HepG2 (cell line): ENCODE measurements at regions not wholly inside any gene's neighbourhood (a gene's known extent, or its start where the extent isn't known, plus 50 kb on each side); places are given as distances from the start of the nearest gene placed in this dataset.

Source experiments
- ATAC-seq: fragments of 200-7000 bp; cut with Tn5 transposase; 3 replicates; pipeline ENCODE4 v1.9.1; 2020; ENCODE audit warnings: mild to moderate bottlenecking, moderate library complexity
- BruUV-seq: library from RNA; stranded (reverse); fragments of 400-500 nt; replicated peaks from 2 replicates; lab custom pipeline; 2021; lab: Mats Ljungman, UMichigan
- CTCF ChIA-PET: fragments of 300-600 bp; formaldehyde crosslinking; extraction: SDS; loops from one replicate; lab custom pipeline; 2021; ENCODE audit warnings: low total read pairs, inconsistent platforms, low intra/inter-chr PET ratio; lab: Yijun Ruan, JAX
- POLR2A ChIA-PET: fragments of 350-600 bp; sonication (Branson Sonifier 250); formaldehyde crosslinking; loops from one replicate; lab custom pipeline; 2020; ENCODE audit warnings: antibody characterized with exemption, inconsistent platforms; lab: Yijun Ruan, JAX
- DNase-seq: peaks from one replicate; pipeline ENCODE4 v3.0.0-alpha.2; 2015; ENCODE audit warnings: low spot score
- FAIRE-seq: peaks from 3 replicates; lab custom pipeline; 2011; peaks lifted over from hg19 to GRCh38; lab: Jason Lieb, UNC
- H2AFZ ChIP-seq: one replicate; pipeline ENCODE4 v1.6.1; 2011; ENCODE audit warnings: low read length, inconsistent platforms
- H3K27ac ChIP-seq: fragments of 300-600 bp; 3 replicates; pipeline ENCODE4 v1.8.0; 2011; ENCODE audit warnings: mixed run types, mild to moderate bottlenecking, mixed read lengths, low read length, inconsistent platforms; ENCODE audit not compliant: insufficient read depth; ENCODE audit errors: extremely low read length
- H3K27me3 ChIP-seq, 2 experiments: fragments of 200-600 bp in 1 of 2; 2 replicates in 1 of 2; 3 replicates in 1 of 2; pipeline versions ENCODE4 v1.6.0 to v1.8.0; 2011; ENCODE audit warnings: low read length in 2 of 2, mild to moderate bottlenecking in 2 of 2, moderate library complexity in 2 of 2, inconsistent platforms in 1 of 2; ENCODE audit not compliant: insufficient read depth in 2 of 2, control insufficient read depth in 1 of 2
- H3K36me3 ChIP-seq, 2 experiments: fragments of 200-600 bp in 1 of 2; replicated peaks in 1 of 2; 2 replicates in 1 of 2; 3 replicates in 1 of 2; pipeline versions ENCODE4 v1.5.1 to v1.8.0; 2011; ENCODE audit warnings: low read length in 2 of 2, inconsistent platforms in 1 of 2; ENCODE audit not compliant: insufficient read depth in 2 of 2, control insufficient read depth in 1 of 2
- H3K4me1 ChIP-seq: 2 replicates; pipeline ENCODE4 v1.5.1; 2012; ENCODE audit warnings: low read length, inconsistent platforms; ENCODE audit not compliant: insufficient read depth
- H3K4me2 ChIP-seq: 2 replicates; pipeline ENCODE4 v1.6.0; 2011; ENCODE audit warnings: low read depth, low read length, inconsistent platforms
- H3K4me3 ChIP-seq, 3 experiments: fragments of 200-600 bp in 1 of 3; sonication (generic), shearing (Covaris generic) in 1 of 3; replicated peaks in 1 of 3; 2 replicates each; pipeline ENCODE4 v1.5.1; 2011 to 2016; ENCODE audit warnings: low read length in 3 of 3, inconsistent platforms in 2 of 3, low read depth in 2 of 3, mild to moderate bottlenecking in 2 of 3, control low read depth in 1 of 3, mixed read lengths in 1 of 3; ENCODE audit not compliant: insufficient read depth in 1 of 3
- H3K79me2 ChIP-seq: one replicate; pipeline ENCODE4 v1.6.1; 2011; ENCODE audit warnings: low read length, inconsistent platforms; ENCODE audit not compliant: insufficient read depth
- H3K9ac ChIP-seq: 2 replicates; pipeline ENCODE4 v1.6.0; 2011; ENCODE audit warnings: mild to moderate bottlenecking, low read depth, low read length, inconsistent platforms; ENCODE audit not compliant: insufficient read depth
- H3K9me3 ChIP-seq: 2 replicates; pipeline ENCODE4 v1.5.1; 2012; ENCODE audit warnings: mild to moderate bottlenecking, low read length
- H4K20me1 ChIP-seq: 2 replicates; pipeline ENCODE4 v1.6.0; 2011; ENCODE audit warnings: inconsistent platforms, mild to moderate bottlenecking, low read length, moderate library complexity; ENCODE audit not compliant: insufficient read depth
- BCL6 ChIP-seq: IDR thresholded peaks from 2 replicates; pipeline ENCODE4 v1.6.1; 2016; ENCODE audit warnings: missing genetic modification reagents, missing compliant biosample characterization
- CCAR2 ChIP-seq: fragments of 200-400 bp; formaldehyde crosslinking; optimal IDR thresholded peaks from 2 replicates; pipeline ENCODE3; 2018; ENCODE audit warnings: low read depth, mild to moderate bottlenecking, low read length, moderate library complexity
- ESRRA ChIP-seq: sonication (generic); formaldehyde crosslinking; IDR thresholded peaks from 2 replicates; pipeline ENCODE4 v1.5.1; 2020; ENCODE audit warnings: mild to moderate bottlenecking, low read depth, missing genetic modification reagents
- LCORL ChIP-seq, 2 experiments: fragments of 450-650 bp in 1 of 2; sonication (generic) in 1 of 2; formaldehyde crosslinking in 1 of 2; IDR thresholded peaks; 2 replicates each; pipeline versions ENCODE4 v1.5.0 to v1.6.1; 2017 to 2020; ENCODE audit warnings: antibody characterized with exemption in 1 of 2, missing genetic modification reagents in 1 of 2
- MIER3 ChIP-seq: IDR thresholded peaks from 2 replicates; pipeline ENCODE4 v1.6.1; 2016; ENCODE audit warnings: missing compliant biosample characterization, borderline replicate concordance
- NR2F6 ChIP-seq, 2 experiments: IDR thresholded peaks; 2 replicates each; pipeline ENCODE4 v1.6.1; 2016; ENCODE audit warnings: antibody characterized with exemption in 1 of 2, mild to moderate bottlenecking in 1 of 2
- SETDB1 ChIP-seq: sonication (generic); formaldehyde crosslinking; IDR thresholded peaks from 2 replicates; pipeline ENCODE4 v1.5.1; 2020; ENCODE audit warnings: missing genetic modification reagents, mild to moderate bottlenecking, borderline replicate concordance
- SP4 ChIP-seq: sonication (generic); formaldehyde crosslinking; IDR thresholded peaks from 2 replicates; pipeline ENCODE4 v1.8.1; 2023; ENCODE audit warnings: mild to moderate bottlenecking, missing genetic modification reagents
- TOE1 ChIP-seq: sonication (generic); formaldehyde crosslinking; IDR thresholded peaks from 2 replicates; pipeline ENCODE4 v1.4.0; 2020; ENCODE audit warnings: mild to moderate bottlenecking, missing genetic modification reagents
- ZNF296 ChIP-seq: sonication (generic); formaldehyde crosslinking; conservative IDR thresholded peaks from 2 replicates; pipeline ENCODE4 v1.5.0; 2020; ENCODE audit warnings: mild to moderate bottlenecking, missing genetic modification reagents
- ZNF503 ChIP-seq: sonication (generic); formaldehyde crosslinking; IDR thresholded peaks from 2 replicates; pipeline ENCODE4 v1.4.0; 2020; ENCODE audit warnings: missing genetic modification reagents
- ZNF574 ChIP-seq: sonication (generic); formaldehyde crosslinking; IDR thresholded peaks from 2 replicates; pipeline ENCODE4 v1.4.0; 2020; ENCODE audit warnings: missing genetic modification reagents
- WGBS: methylation state at CpG from one replicate; pipeline ENCODE4 v1.1.6; 2017; ENCODE audit warnings: low lambda C conversion rate; 5-methylcytosine and 5-hydroxymethylcytosine counted together
- in situ Hi-C: cut with HindIII; loops from 2 replicates; pipeline ENCODE4 v1.10.0; 2017; ENCODE audit warnings: low pct_unique_long_range_greater_than_20kb; ENCODE audit not compliant: extremely low pct_ligation_motif_present
- intact Hi-C: fragments of 100-400 bp; cut with micrococcal nuclease; formaldehyde crosslinking; loops from one replicate; pipeline ENCODE4 v1.10.0; 2022; ENCODE audit not compliant: unreplicated experiment

- no TSS peak for BruUV-seq
These were observed 172.8 kb upstream of the DYRK2 start for GRCh38 chr12:67475725-67476124.

DNA sequence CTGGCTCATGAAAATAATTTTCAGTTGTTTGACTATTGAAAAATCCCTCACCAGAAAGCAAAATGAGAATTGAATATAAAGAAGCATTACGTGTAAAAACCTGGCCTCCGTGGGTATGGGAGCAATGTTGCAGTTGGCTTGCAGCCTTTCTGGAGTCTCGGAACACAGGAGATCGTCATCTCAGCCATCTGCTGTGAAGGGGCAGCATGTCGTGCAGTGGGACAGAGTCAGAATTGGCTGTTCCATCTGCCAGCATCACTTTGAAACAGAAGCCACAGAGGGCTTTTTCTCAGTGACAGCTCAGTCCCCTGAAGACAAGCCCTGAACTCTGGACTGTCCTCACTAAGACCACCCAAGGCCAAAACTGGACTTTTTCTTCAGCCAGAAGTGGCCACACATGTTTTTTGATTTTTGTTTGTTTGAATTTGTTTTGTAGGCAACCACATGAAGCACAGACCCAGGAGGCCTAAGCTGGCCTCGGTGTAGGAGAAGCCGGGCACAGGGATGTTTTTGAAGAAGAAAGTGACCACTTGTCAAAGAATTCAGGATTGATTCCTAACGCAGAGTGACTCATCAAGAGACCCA, 170.8 kb upstream of the DYRK2 start:
- ATAC-seq = no peak
- CTCF ChIA-PET = no interaction called here
- no TSS peak for BruUV-seq
- Histone ChIP-seq H3K4me2 (no peak overlapping the region), H3K36me3 (no peaks in the 10 kb centered on the region), H3K27me3 (peaks cover 0 to 4% of the 10 kb centered on the region in 2 experiments; a peak in 1 of 5 replicates), H3K79me2 (no peaks in the 10 kb centered on the region), H3K9me3 (no peaks in the 10 kb centered on the region), H4K20me1 (no peaks in the 10 kb centered on the region), H3K27ac (no peak overlapping the region), H3K4me1 (no peaks in the 10 kb centered on the region), H3K9ac (no peak overlapping the region), H3K4me3 (no peak overlapping the region), H2AFZ (no peak overlapping the region)
- POLR2A ChIA-PET = no interaction called here
- intact Hi-C loops = no loop called here
- DNase-seq = no peak
- in situ Hi-C loops = no loop called here
- FAIRE-seq = no peak
- 11% methylated on average over 6 of the region's 8 CpGs for WGBS
- TF ChIP-seq LCORL (IDR thresholded peaks at IDR 0.05) = no peak
- no peak for TF ChIP-seq LCORL (CRISPR knock-in tag; IDR thresholded peaks at IDR 0.05)
- no peak for TF ChIP-seq ZNF574 (CRISPR knock-in tag)
- no peak for TF ChIP-seq MIER3
- TF ChIP-seq SETDB1 (CRISPR knock-in tag) = no peak
- no peak for TF ChIP-seq ZNF296

More at GRCh38 chr12:67475725-67476124, 172.8 kb upstream of the DYRK2 start:
- no peaks in the 10 kb centered on the region for H3K4me1 ChIP-seq
- TF ChIP-seq SP4 = no peak
- TF ChIP-seq ZNF503 (CRISPR knock-in tag) = no peak
- no peak for TF ChIP-seq NR2F6 (IDR thresholded peaks at IDR 0.05)
- TF ChIP-seq NR2F6 (CRISPR knock-in tag; IDR thresholded peaks at IDR 0.05) = no peak
- TF ChIP-seq TOE1 (CRISPR knock-in tag) = no peak
- no peak for TF ChIP-seq ESRRA (CRISPR knock-in tag)
- no peak for TF ChIP-seq CCAR2
- TF ChIP-seq BCL6 (CRISPR knock-in tag) = no peak
- intact Hi-C loops (no loop called here), in situ Hi-C loops (no loop called here)
- no peak overlapping the region for H2AFZ ChIP-seq
- no peak overlapping the region for H3K4me2 ChIP-seq
- ChIA-PET CTCF (no interaction called here), POLR2A (no interaction called here)
- ATAC-seq = no peak
- H3K9ac ChIP-seq = no peak overlapping the region
- no peak for DNase-seq
- no peak overlapping the region for H3K4me3 ChIP-seq
- no peak for FAIRE-seq
- no peaks in the 10 kb centered on the region for H3K79me2 ChIP-seq
- H3K27me3 ChIP-seq = peaks cover 0 to 4% of the 10 kb centered on the region in 2 experiments; a peak in 1 of 5 replicates
- WGBS = 30% methylated on average over 2 of the region's 2 CpGs
- H3K27ac ChIP-seq = no peak overlapping the region
- no peaks in the 10 kb centered on the region for H4K20me1 ChIP-seq
- H3K9me3 ChIP-seq = no peaks in the 10 kb centered on the region
- no peaks in the 10 kb centered on the region for H3K36me3 ChIP-seq
